RWPE2 (cell line): ENCODE measurements at regions not wholly inside any gene's neighbourhood (a gene's known extent, or its start where the extent isn't known, plus 50 kb on each side); places are given as distances from the start of the nearest gene placed in this dataset.
"Not testable (repeated sequence)": the region's sequence is repeated elsewhere in the genome, so short reads cannot be mapped to it uniquely, and the experiment has no call there.

Experiments
- ATAC-seq: fragments of 200-7000 bp; cut with Tn5 transposase; 3 replicates; pipeline ENCODE4 v1.9.1; 2021; ENCODE audit warnings: low read depth
- DNase-seq: peaks from one replicate; pipeline ENCODE4 v3.0.0-alpha.2; 2020; ENCODE audit warnings: low spot score
- H3K27ac ChIP-seq: fragments of 450-650 bp; 2 replicates; pipeline ENCODE4 v1.5.1; 2017; ENCODE audit warnings: mild to moderate bottlenecking; ENCODE audit not compliant: poor library complexity, severe bottlenecking
- H3K27me3 ChIP-seq: fragments of 250-450 bp; sonication (Bioruptor Pico); 2 replicates; pipeline ENCODE4 v1.5.1; 2021; ENCODE audit warnings: mild to moderate bottlenecking, moderate library complexity; ENCODE audit not compliant: insufficient read depth, poor library complexity, severe bottlenecking
- H3K36me3 ChIP-seq: fragments of 250-450 bp; sonication (Bioruptor Pico); 2 replicates; pipeline ENCODE4 v1.5.1; 2020; ENCODE audit warnings: low read depth, mild to moderate bottlenecking, moderate library complexity
- H3K4me1 ChIP-seq: fragments of 250-450 bp; sonication (Bioruptor Pico); 2 replicates; pipeline ENCODE4 v1.5.1; 2021; ENCODE audit warnings: mild to moderate bottlenecking, moderate library complexity; ENCODE audit not compliant: insufficient read depth, poor library complexity, severe bottlenecking
- H3K4me3 ChIP-seq: fragments of 250-450 bp; sonication (Bioruptor Pico); 2 replicates; pipeline ENCODE4 v1.5.1; 2021; ENCODE audit warnings: mild to moderate bottlenecking, moderate library complexity; ENCODE audit not compliant: severe bottlenecking
- H3K9me3 ChIP-seq: fragments of 250-450 bp; sonication (Bioruptor Pico); 2 replicates; pipeline ENCODE4 v1.5.1; 2021; ENCODE audit warnings: mild to moderate bottlenecking, moderate library complexity; ENCODE audit not compliant: severe bottlenecking
- CTCF ChIP-seq: fragments of 450-650 bp; IDR thresholded peaks from one replicate; pipeline ENCODE4 v1.5.1; 2017; ENCODE audit warnings: mild to moderate bottlenecking, moderate library complexity; ENCODE audit not compliant: poor library complexity, severe bottlenecking

GRCh38 chr5:124986170-124986569 lies 239.7 kb upstream of the ZNF608 start:
- no peak for TF ChIP-seq CTCF
- Histone ChIP-seq H3K9me3 (no peaks in the 10 kb centered on the region), H3K4me1 (peaks cover 12% of the 10 kb centered on the region), H3K36me3 (no peaks in the 10 kb centered on the region), H3K4me3 (no peak overlapping the region), H3K27me3 (no peaks in the 10 kb centered on the region), H3K27ac (peak overlapping the region; percentile 58)
- ATAC-seq (no peak), DNase-seq (no peak)

- no peak for TF ChIP-seq CTCF
- Histone ChIP-seq H3K4me1 (peaks cover 12% of the 10 kb centered on the region), H3K27ac (peak overlapping the region; percentile 58), H3K36me3 (no peaks in the 10 kb centered on the region), H3K27me3 (no peaks in the 10 kb centered on the region), H3K4me3 (no peak overlapping the region), H3K9me3 (no peaks in the 10 kb centered on the region)
- DNase-seq (no peak), ATAC-seq (peak; percentile 99)
Observed at GRCh38 chr5:124986667-124987066, 240.2 kb upstream of the ZNF608 start.

GRCh38 chr5:124987786-124988185 lies 241.3 kb upstream of the ZNF608 start:
- not testable (repeated sequence) for H3K4me1 ChIP-seq, DNase-seq, H3K27ac ChIP-seq, H3K36me3 ChIP-seq, H3K4me3 ChIP-seq, H3K9me3 ChIP-seq, H3K27me3 ChIP-seq, ATAC-seq

- TF ChIP-seq CTCF, result no peak
- peaks cover 9% of the 10 kb centered on the region for H3K4me1 ChIP-seq
- no peak overlapping the region for H3K4me3 ChIP-seq
- ATAC-seq, result no peak
- H3K27me3 ChIP-seq, result no peaks in the 10 kb centered on the region
- H3K27ac ChIP-seq, result no peak overlapping the region
- H3K9me3 ChIP-seq, result no peaks in the 10 kb centered on the region
- no peak for DNase-seq
- no peaks in the 10 kb centered on the region for H3K36me3 ChIP-seq
Observed at GRCh38 chr5:124990723-124991122, 244.3 kb upstream of the ZNF608 start.

- H3K27ac ChIP-seq, result no peak overlapping the region
- TF ChIP-seq CTCF, result no peak
- DNase-seq (no peak), ATAC-seq (peak; percentile 62)
- H3K9me3 ChIP-seq, result no peaks in the 10 kb centered on the region
- no peak overlapping the region for H3K4me3 ChIP-seq
- no peaks in the 10 kb centered on the region for H3K36me3 ChIP-seq
- no peaks in the 10 kb centered on the region for H3K4me1 ChIP-seq
- no peaks in the 10 kb centered on the region for H3K27me3 ChIP-seq
Observed at GRCh38 chr5:124995421-124995820, 249.0 kb upstream of the ZNF608 start.
